ENCODE measurements at regions not wholly inside any gene's neighbourhood (a gene's known extent, or its start where the extent isn't known, plus 50 kb on each side); places are given as distances from the start of the nearest gene placed in this dataset.

GRCh38 chr9:18167733-18168132, 306.2 kb upstream of the ADAMTSL1 start:
- no peak for DNase-seq

DNA sequence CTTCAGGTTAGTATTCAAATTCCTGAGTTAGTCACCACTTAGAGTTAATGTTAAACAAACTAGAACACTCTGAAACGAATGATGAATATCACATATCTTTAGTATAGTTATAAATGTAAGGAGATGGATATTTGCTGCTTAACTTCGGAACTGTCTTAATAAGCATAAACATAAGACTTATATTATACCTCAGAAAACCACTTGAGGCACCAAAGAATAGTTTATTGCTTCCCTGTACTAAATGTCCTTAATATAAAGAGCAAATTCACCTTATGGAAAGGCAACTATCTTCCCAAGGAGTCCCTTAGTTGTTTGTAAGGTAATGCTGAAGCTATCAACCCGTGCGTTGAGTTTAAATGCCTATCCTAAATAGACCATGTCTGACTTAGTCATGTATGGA, 300.0 kb upstream of the ADAMTSL1 start:
- DNase-seq: no peak

DNA sequence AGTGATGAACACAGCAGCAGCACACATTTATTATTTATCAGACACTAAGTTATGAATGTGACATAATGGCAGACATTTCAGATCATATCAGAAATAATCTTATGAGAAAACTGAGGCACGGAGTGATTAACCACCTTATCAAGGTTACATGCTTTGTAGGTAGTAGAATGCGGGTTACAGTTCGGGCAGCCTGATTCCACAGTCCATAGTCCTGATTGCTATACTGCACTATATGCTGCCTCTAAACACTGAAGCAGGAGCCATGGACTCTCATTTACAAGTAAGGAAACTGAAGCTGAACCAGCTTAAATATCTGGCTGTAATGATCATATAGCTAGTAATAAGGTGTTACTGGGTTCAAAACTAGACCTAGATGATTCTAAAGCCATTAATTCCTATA, 291.3 kb upstream of the ADAMTSL1 start:
- no peak for DNase-seq

- DNase-seq: no peak
These were observed 290.0 kb upstream of the ADAMTSL1 start for GRCh38 chr9:18183974-18184373.

GRCh38 chr9:18184401-18184800, 289.6 kb upstream of the ADAMTSL1 start:
- DNase-seq: no peak

GRCh38 chr9:18185196-18185595, 288.8 kb upstream of the ADAMTSL1 start:
- no peak for DNase-seq

GRCh38 chr9:18188971-18189370, 285.0 kb upstream of the ADAMTSL1 start:
- no peak for DNase-seq

GRCh38 chr9:18189871-18190670, 283.9 kb upstream of the ADAMTSL1 start:
- no peak for DNase-seq

DNA sequence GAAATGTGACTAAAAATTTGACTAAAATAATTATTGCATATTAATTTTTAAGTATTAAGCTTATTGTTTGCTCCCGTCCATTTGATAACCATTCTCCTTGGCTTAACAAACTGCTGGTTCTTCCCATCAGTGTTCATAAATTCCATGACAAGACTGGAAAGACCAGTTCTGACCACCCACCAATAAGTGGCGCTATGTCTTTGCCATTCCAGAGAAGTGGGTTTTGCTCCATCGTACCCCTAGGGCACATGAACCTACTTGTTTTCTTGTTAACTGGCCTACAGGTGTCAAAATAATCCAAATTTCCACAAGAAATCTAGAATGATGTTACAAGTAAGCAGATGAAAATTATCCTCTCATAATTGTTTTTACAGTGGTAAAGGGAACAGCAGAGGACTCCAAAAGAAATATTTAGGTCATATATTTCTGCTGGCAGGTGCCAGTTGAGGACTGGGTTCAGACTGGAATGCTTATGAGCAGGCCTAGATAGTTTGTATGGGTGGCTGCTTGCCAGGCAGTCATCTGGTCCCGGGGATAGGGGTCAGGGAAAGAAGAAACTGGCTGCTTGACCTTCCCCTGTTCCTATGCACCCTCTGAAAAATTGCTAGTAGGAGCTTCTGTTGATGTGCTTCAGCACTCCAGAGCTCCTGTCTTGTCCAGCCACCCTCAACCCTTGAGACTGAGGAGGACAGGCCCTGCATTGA, 283.1 kb upstream of the ADAMTSL1 start:
- no peak for DNase-seq

- DNase-seq: no peak
These were observed 279.6 kb upstream of the ADAMTSL1 start for GRCh38 chr9:18194316-18194715.

GRCh38 chr9:18195223-18195622, 278.7 kb upstream of the ADAMTSL1 start:
- DNase-seq: no peak

GRCh38 chr9:18202924-18203323, 271.0 kb upstream of the ADAMTSL1 start:
- DNase-seq: no peak

DNA sequence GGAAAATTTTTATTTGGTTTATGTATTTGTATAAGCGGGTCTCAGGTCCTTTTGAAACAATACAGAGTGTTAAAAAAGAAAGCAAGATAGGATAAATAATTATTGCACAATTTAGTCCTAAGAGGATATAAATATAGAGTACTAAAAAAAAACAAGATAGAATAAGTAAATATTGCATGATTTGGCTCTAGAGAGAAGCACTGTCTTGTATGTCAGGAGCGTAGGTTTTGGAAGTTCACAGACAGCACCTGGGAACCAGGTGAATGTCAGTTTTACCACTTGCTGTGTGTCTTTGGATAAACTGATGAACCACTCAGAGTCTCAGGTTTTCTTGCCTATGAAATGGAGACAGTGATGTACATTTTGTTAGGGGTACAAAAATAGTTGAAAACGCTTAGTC, 266.2 kb upstream of the ADAMTSL1 start:
- DNase-seq: no peak

DNA sequence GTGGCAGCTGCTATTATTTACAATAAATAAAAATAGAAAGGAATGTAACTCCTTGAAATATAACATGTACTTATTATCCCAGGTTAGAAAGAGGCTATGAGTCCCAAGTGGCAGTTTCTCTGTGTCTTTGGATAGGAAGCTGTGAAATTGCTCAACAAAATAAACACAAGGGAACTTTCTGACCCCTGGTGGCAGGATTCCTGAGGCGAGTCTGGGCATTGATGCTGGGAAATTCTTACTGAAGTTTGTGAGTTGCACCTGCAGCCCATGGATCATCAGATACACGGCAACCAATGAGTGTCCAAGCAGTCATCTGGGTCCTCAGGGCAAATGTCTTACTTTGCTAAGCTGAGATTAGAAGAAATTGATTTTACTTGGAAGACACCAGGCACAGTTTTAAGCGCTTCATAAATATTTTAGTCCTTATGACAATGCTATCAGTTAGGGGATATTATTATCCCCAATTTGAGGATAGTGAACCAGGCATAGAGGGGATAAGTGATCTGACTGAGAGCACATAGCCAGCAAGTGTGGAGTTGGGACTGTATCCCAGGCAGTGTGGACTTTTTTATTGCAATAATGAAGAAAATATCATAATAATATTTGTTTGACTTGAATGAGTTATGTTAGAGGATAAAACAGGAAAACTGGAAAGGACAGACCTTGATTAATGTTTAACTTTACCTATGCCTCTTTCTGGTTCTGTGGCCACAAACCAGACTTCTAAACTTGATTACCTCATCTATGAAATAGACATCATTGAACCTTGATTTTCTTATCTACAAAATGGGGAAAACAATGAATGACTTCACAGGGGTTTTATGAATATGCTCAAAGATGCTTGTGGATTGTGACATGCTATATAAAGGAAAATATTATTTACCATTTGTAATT, 265.5 kb upstream of the ADAMTSL1 start:
- no peak for DNase-seq

DNA sequence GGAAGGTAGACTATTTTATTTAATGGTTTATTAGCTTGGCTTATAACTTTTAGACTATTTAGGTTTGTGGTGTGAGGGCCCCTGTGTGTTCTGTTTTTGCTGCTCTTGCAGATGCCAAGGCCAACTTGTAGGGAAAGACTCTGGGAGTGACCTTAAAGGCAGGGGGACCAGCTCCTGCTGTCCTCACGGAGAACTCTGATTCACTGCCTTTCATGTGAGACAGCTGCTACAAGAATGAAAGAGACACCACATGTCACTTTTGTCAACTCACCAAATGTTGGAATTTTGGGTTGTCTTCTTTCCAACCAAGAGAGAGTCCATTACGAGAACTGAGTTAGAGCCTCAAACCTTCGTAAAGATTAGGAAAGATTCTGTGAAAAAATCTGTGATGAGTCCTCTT, 258.3 kb upstream of the ADAMTSL1 start:
- no peak for DNase-seq

DNA sequence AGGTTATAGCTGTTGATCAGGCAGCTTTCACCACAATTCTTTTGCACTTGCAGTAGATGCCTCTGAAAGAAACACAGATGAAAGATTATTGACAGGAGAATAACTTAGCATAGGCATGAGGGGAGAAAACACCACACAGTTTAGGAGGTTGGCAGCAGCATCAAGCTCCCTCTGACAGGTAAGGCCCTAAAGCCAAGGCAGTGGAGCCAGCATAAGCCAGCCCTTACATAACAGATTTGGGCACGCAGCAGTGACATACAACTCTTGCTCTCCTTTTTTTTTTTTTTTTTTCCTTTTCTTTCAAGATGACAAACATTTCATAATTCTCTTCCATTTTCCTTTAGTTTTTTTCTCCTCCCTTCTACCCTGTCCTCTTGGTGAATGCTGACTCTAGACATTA, 257.6 kb upstream of the ADAMTSL1 start:
- no peak for DNase-seq

- no peak for DNase-seq
These were observed 245.9 kb upstream of the ADAMTSL1 start for GRCh38 chr9:18228101-18228500.

- DNase-seq: no peak
These were observed 243.8 kb upstream of the ADAMTSL1 start for GRCh38 chr9:18229992-18230676.

DNA sequence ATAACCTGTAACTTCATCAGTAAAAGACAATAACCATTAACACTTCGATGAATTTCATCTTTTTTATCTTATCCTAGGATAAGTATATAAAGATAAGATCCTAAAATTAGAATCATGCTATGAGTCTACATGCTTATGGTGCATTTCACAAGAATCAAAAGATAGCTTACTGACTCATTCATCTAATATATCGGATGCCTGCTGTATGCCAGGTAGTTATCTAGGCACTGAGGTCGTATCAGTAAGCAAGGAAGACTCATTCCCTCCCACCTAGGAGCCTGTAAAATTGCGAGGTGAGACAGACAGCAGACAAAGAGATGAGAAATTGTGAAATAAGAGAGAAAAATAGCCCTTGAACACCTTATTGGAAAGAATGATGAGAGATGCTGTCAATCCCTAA, 240.6 kb upstream of the ADAMTSL1 start:
- no peak for DNase-seq

- DNase-seq: no peak
These were observed 240.0 kb upstream of the ADAMTSL1 start for GRCh38 chr9:18233776-18234445.

- DNase-seq: no peak
These were observed 238.6 kb upstream of the ADAMTSL1 start for GRCh38 chr9:18235181-18235908.

DNA sequence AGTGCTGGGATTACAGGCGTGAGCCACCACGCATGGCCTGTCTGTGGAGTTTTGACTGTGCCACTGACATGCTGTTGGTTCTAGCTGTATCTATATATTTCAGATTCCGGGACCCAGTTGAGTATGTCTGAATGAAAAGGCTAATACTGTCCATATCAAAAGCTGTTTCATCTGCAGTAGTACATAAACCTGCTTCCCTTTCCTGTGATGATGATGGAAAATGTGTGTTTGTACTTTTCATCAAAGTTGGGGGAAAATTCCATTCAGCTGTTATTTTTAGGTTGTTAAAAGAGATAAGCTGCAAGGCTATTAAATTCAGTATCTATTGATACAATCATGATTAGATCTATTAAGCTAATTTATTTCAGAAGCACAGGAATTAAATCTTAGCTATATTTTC, 237.6 kb upstream of the ADAMTSL1 start:
- no peak for DNase-seq
